ENCODE measurements at regions not wholly inside any gene's neighbourhood (a gene's known extent, or its start where the extent isn't known, plus 50 kb on each side); places are given as distances from the start of the nearest gene placed in this dataset.
A peak's percentile ranks its signal among the peaks of the same experiment; 100 is the strongest.

- DNase-seq (ENCODE audit: low spot score) = peak; percentile 15
These were observed 69.0 kb upstream of the ASAP2 start for GRCh38 chr2:9137379-9138150.

DNA sequence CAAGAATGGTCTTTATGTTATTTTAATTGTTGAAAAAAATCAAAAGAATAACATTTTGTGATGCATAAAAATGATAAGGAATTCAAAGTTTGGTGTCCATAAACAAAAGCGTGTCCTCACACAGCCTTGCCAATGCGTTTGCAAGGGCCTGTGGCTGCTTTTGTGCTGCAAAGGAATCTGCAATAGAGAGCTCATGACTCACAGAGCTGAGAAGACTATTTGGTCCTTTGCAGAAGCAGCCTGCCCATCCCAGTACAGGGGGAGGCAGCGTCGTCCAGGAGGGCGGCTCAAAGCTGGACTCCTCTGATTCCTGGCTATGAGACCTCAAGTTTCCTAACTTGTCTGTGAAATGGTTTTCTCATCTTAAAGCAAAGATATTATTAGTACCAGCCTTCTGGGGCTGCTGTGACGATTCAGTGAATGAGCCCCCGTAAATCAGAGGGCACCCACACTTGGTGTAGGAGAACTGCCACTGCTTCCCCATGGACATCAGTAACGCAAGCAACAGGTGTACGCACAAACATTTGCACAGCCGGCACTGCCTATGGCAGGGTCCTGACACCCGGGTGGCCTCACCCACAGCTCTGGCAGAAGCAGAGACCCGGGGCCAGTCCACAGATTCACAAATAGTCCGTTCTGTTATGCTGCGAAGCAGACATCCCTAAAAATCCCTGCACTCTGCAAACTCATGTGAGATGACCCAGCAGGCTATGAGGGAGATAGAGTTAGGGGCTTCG, 70.6 kb upstream of the ASAP2 start:
- DNase-seq (ENCODE audit: low spot score) = no peak

- no peak for DNase-seq (ENCODE audit: low spot score)
These were observed 79.3 kb upstream of the ASAP2 start for GRCh38 chr2:9127316-9127715.

DNA sequence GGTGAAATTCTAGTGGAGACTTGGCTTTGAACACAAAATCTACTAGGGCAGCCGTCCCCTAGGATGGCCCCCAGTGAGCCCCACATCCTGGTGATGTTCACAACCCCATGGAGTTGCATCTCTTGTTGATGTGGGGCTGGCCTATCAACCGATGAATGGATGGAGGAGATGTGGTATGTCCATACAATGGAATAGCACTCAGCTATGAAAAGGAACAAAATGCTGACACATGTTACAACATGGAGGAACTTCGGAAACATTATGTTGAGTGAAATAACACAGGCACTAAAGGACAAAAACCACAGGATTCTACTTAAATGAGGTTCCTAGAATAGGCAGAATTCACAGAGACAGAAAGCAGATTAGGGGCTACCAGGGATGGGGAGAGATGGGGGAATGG, 80.1 kb upstream of the ASAP2 start:
- DNase-seq (ENCODE audit: low spot score) = no peak

DNA sequence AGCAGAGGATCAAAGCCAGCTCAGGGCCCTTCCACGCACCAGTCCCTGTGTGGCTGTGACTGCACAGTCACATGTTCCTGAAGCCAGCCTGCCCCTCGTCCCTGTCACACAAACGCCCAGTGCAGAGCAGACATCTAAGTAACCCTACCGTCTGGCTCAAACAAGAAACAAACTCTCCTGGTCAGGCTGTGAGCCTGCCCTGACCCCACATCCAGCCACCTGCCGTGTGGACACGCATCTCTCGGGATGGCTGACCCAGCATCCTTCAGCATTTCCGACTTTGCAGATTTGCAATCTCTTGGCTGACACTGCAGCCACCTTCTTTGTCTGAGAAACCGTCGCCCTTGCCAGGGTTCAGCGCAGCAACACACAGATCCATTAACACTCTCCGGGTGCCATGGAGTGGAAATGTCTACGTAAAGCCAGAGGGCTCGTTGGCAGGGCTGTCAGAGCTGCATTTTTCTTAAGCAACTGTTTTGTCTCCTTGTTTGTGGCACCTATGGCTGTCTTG, 82.3 kb upstream of the ASAP2 start:
- DNase-seq (ENCODE audit: low spot score) = no peak

GRCh38 chr2:9123069-9123468, 83.5 kb upstream of the ASAP2 start:
- DNase-seq (ENCODE audit: low spot score) = no peak

- no peak for DNase-seq (ENCODE audit: low spot score)
These were observed 84.2 kb upstream of the ASAP2 start for GRCh38 chr2:9122367-9122766.

- DNase-seq (ENCODE audit: low spot score) = no peak
These were observed 88.1 kb upstream of the ASAP2 start for GRCh38 chr2:9118383-9118960.

DNA sequence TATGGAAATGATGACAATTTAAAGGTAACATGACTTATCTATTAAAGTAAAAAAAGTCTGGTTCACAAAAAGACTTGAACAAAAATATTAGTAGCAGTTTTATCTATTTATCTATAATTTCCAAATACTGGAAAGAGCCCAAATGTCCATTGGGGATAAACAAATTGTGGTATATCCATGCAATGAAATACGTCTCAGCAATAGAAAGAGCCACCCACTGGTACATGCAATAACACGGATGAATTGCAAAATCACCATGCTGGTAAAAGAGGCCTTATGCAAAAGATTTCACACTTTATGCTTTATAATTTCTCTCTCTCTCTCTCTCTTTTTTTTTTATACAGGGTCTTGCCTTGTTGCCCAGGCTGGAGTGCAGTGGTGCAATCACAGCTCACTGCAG, 91.4 kb upstream of the ASAP2 start:
- DNase-seq (ENCODE audit: low spot score) = no peak

- no peak for DNase-seq (ENCODE audit: low spot score)
These were observed 92.2 kb upstream of the ASAP2 start for GRCh38 chr2:9114458-9114857.

- DNase-seq (ENCODE audit: low spot score) = no peak
These were observed 92.7 kb upstream of the ASAP2 start for GRCh38 chr2:9113916-9114315.

GRCh38 chr2:9113262-9113661, 93.3 kb upstream of the ASAP2 start:
- DNase-seq (ENCODE audit: low spot score) = no peak

DNA sequence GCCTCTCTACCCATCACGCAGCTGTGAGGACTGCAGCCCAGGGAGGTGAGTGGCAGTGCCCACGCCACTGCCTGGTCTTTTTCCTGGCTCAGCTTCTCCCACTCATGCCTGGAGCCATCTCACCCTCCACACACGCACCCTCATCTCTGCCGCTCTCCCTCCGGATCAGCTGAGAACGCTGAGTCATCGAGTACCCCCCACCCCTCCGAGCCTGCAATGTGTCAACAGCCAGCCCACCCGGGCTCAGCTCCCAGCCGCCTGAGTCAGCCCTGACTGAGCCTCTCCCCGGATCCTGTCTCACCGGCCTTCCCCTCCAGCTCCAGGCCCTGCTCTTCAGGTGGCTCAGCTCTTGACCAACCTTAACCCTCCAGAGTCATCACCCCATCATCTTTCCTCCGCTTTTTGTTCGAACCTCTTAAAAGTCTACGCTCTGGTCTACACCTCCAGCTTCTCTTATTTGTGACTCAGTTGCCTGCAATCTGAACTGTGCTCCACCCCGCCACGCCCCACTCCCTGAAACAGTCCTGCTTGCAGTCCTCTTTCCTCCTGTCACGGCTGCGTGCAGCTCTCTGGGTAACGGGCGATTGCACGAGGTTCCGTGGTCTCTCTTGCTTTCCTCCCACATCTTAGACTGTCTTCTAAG, 94.4 kb upstream of the ASAP2 start:
- no peak for DNase-seq (ENCODE audit: low spot score)

DNA sequence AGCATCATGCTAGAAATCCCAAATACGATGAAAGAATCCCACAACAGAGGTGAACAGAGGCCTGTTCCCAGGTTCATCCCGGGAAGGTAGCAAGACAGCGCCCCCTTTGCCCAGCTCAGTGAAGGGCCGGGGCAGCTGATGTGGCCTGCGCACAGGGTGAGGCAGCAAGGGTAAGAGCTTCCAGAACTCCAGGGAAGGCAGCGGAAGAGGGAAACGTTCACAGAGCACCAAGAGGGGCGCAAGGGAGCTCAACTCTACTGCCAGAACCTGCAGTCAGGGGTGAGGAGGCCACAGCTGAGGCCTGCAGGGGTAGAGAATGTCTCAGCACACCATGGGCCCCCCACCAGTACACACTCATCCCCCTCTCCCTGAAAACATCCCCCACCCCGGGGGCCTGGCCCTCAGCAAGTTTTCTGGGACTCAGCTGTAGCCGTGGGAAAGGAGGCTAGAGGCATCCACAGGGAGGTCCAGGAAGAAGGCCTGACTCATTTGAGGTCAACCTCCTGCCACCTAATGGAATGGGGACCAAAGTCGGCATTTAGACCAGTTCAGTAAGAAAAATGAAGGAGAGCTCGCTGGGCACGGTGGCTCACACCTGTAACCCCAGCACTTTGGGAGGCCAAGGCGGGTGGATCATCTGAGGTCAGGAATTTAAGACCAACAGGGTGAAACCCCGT, 95.6 kb upstream of the ASAP2 start:
- DNase-seq (ENCODE audit: low spot score) = no peak

- DNase-seq (ENCODE audit: low spot score) = no peak
These were observed 96.2 kb upstream of the ASAP2 start for GRCh38 chr2:9110346-9110884.

- DNase-seq (ENCODE audit: low spot score) = no peak
These were observed 96.7 kb upstream of the ASAP2 start for GRCh38 chr2:9109871-9110270.

DNA sequence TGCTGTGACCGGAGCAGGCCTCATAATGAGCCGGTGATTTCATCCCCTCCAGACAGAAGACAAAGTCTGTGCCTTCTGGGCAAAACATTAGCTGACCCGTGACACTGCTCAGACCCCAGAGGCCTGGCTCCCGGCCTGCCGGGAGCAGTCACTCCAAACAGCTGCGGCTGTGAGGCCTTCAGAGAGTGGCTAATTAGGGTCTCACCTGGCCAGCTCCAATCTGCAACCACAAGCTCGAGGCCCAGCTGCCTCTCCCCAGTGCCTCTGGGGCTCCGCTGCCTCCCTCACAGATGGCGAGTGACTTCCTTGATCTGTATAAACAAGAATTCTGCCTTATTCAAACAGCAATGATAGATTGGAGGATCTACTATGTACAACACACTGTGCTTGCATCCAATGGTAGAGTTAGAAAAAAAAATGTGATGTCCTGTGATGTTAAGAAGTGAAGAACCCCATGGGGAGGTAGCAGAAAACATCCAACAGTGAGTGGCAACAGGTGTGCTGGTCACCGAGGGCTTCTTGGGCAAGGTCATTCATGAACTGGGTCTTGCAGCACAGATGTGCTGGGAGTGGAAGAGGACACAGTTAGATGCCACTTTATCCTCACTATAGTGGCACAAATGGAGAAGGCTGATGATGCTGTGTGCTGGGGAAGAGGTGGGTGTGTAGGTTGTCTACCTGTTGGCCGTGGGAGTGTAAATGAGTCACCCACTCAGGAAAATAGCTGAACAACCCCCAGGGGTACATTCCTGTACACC, 98.2 kb upstream of the ASAP2 start:
- no peak for DNase-seq (ENCODE audit: low spot score)

DNA sequence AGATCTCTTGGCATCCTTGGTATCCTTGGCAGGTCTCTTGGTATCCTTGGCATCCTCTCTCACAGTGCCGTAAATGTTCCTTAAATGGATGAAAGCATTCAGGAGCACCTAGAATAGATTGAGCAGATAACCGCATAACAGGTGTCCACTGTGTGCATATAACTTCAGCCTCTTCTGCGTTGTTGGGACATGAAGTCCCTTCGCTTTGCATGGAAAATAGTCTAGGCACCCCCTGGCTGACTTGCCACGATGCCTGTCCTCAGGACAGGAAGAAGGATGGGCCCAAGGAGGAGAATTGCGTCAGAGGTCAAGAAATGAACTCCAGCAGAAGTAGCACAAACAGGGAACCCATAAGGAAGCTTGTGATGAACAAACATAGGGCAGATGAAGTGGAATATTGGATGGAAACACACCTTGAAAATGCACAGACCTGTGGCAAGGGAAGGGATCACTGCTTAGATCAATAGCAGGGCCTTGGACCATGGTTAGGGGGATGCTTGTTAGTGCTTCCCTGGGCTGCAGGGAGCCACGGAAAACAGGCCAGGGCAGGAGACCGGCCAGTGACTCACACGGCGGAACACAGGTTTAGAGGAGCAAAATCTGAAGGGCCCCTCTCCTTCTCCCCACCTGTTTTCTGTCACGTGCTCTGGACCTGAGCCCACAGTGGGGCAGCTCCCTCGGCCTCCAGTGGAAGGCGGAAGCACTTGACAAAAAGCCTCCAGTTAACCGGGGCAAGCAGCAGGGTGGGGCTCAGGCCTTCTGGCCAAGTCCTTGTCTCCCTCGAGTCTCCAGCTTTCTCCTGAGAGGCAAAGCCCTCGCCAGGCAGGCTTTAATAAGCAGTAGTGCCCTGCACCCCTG, 99.2 kb upstream of the ASAP2 start:
- DNase-seq (ENCODE audit: low spot score) = no peak

- no peak for DNase-seq (ENCODE audit: low spot score)
These were observed 100.1 kb upstream of the ASAP2 start for GRCh38 chr2:9106338-9107167.
